COLO829 (cell line): ENCODE measurements at regions not wholly inside any gene's neighbourhood (a gene's known extent, or its start where the extent isn't known, plus 50 kb on each side); places are given as distances from the start of the nearest gene placed in this dataset.
A peak's percentile ranks its signal among the peaks of the same experiment; 100 is the strongest.
"Not testable (repeated sequence)": the region's sequence is repeated elsewhere in the genome, so short reads cannot be mapped to it uniquely, and the experiment has no call there.

Experiments
- DNase-seq: peaks from one replicate; pipeline ENCODE4 v3.0.0; 2012; ENCODE audit warnings: low spot score

DNA sequence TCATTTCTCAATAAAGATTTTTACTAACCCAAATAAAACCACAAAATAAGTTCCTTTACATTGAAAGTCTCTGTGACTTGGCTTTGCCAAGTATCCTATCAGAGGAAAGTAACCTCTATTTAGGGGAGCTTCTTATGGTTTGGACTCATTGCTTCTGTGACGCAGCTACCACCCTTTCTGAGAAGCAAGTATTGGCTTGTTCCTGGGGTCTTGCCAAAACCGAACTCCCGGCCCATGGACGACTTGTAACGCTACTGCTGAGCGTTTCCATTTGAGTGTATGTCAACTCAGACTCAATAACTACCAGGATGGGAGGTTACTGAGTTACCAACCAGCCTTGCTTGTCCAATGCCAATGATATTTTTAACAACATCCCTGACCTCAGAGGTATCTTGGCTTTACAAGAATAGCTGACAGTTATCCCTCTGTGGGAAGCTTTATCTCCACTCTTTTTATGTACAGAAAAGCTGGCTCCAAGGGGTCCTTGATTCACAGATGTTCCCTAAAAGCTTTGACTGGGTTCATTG is 911.9 kb downstream of the TTLL7 start:
- no peak for DNase-seq

DNA sequence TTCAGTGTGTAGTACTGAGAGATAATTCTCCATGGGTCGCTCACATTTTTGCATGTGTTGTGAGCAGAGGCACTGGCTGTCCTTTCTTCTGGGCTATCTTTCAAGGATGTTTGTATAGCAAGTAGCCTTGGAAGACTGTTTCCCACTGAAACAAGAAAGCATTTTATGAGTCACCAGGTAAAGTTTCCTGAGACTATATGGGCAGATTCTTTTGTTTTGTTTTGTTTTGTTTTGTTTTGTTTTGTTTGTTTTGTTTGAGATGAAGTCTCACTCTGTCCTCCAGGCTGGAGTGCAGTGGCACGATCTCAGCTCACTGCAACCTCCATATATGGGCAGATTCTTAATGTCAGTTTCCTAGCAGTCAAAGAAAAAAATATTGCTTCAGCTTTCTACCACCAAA is 912.6 kb downstream of the TTLL7 start:
- no peak for DNase-seq

DNA sequence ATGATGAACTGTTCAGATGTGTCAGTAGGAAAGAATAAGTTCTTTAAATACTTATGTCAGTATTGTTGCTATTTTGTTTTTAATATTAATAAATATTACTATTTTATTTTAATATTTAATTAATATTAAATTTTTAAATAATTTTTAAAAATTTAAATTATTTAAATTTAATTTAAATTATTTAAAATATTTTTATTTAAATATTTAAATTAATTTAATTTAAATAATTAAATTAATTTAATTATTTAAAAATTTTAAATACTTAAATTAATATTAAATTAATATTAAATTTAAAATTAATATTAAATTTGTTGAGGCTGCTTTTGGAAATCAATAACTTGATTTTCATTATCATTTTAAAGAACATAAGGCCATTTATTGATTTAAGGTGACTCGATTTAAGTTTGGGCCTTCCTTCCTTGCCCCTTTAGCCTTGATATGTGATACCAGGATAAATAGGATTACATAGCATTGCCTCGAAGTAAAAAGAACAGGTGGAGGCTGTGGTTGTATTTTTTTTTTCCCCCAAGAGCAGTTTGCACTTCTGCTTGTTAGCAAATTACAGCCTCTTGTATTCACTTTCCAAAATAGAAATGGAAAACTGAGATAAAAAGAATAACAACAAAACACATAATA is 915.2 kb downstream of the TTLL7 start:
- no peak for DNase-seq

DNA sequence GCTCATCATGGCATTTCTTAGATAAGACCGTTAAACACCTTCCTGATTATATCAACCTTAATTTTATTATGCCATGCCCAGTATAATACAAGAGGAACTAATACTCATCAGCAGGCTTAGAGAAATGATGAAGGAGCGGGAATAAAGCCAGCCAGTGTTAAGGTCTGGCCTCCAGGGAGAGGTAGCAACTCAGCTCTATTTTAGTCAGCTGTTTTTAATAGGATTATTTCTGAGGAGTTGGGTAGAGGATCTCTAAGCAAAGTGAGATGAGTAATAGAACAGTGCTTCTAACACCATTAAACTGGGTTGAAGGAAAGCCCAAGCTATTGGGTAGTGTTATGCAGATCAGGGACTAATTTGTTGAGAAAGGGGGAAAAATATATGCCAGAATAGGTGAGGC is 921.5 kb downstream of the TTLL7 start:
- DNase-seq: no peak

DNA sequence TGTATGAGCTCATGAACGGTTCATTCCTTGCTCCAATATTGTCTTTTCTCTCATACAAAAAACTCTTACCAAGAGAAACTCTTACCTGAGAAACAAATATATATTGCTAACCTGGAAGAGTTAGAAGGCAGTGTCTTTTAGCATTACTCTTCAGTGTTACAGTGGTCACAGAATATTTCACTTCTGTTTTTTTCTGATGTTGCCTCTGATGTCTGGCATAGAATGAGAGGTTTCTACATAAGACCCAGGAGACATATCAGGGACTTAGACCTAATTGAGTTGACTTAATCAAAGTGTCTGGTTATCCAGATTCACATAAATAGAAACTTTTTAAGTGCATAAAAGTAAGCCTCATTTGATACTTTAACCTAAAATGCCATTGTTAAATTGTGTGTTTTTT is 923.8 kb downstream of the TTLL7 start:
- no peak for DNase-seq

DNA sequence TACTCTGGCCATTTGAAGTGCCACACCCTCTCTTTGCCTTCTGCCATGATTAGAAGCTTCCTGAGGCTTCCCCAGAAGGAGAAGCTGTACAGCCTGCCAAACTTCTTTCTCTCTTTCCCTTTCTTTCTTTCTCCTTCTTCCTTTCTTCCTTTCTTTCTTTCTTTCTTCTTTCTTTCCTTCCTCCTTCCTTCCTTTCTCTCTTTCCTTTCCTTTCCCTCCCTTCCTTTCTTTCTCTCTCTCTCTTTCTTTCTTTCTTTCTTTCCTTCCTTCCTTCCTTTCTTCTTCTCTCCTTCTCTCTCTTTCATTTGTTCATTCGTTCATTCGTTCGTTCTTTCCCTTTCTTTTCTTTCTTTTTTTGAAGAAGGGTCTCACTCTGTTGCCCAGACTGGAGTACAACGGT is 931.0 kb downstream of the TTLL7 start:
- DNase-seq: no peak

DNA sequence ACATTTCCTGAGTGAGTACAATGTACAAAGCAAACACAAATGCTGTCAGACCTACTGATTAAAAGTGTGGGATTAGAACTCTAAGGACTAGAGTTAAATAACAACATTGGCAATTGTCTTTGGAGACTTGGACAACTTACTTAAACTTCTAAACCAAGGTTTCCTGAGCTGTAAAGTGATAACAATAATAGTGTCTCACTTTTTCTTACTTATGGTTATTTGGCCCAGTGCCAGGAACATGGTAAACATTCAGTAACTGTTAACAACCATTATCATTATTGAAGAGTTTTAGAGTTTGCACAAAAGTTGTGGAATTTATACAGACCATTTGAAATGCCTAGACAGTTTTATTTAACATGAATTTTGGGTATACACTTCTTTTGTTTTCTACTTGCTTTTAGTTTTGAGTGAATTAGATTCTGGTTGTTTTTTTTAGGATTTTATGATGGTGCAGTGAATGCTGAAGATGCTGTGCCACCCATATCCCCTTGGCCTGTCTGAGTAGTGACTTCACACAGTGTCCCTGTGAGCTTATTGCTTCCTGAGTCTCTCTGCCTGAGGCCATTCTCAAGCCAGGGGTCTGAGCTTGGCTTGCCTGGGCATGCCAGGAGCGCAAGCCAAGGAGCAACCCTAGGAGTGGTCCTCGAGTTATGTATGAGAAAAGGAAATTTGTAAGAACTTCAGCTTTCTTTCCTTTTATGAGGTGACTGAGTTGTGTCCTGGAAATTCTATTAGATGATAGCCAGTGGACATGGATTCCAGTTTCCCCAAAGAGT is 932.8 kb downstream of the TTLL7 start:
- DNase-seq: no peak

DNA sequence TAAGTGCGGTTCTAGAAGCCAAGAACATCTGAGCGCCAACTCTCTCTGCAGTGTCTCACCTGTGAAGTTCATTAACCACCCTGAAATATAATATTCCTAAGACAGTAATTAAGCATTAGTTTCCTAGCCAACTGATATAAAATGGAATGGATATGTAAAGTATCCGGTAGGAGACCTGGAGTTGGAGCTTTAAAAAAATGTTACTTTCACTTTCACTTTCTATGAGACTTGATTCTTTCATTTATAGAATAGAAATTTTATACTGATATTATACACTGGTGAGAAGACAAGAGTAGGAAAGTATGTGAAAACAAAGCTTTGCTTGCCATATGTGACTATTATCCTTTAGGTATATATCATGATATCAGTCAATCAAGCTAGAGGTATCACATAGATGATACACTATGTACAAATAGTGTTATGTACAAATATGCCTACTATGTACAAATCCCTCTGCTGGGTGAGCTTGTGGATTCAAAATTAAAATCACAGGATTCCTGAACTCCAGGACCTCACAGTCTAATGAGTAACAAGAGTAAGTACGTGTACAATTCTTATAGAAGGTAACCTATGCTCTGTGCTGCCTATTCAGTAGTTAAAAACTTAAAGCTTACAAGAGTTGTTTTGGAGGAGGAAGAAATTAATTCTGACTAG is 934.2 kb downstream of the TTLL7 start:
- no peak for DNase-seq

DNA sequence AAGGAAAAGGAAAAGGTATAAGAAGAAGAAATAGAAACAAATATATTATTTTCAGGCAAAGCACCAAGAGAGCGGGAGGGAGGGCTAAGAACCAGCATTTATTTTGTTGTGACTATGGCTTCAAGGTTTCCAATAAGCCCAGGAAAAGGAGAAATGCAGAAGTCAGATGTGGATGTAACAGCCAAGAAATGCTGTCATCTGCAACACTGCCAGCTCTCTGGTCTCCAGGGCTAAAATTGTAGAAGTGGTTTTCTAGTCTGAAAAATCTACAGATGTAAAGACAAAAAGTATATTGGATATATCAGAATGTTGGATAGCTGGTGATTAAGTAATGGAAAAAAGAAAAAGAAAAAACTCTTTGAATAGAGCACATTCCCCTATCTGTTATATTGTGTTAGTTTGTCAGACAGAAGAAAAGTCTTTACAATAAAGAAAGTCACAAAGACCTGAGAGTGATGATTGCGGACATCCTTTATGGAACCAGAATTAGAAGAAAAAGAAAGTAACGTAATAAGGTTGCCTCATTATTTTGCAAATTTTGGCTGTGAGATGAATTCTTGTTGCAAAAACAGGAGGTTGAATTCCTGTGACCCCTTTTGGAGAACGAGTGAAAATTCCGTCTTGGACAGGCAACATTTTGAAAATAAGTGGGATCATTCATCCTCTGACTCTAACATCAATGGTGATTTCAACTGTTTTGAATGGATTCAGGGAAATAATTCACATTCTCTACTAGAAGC is 938.1 kb downstream of the TTLL7 start:
- DNase-seq: no peak

DNA sequence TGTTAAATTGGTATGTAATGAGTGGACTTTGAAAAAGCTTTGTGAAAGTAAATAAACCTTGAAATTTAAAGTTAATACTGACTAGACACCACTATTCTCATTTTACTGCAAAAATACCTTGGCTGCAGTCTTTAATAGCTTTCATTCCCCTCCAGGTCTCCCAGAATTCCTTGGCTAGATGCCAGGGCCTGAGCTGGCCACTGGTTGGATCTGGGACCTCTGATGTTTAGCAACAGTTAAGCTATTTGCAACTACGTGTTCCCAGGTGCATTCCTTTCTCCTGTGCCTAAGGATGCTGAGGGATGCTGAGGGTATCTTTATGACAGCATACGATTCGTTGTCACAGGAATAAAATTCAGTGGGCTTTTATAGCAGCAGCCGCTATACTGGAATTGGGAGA is 938.7 kb downstream of the TTLL7 start:
- DNase-seq: no peak

DNA sequence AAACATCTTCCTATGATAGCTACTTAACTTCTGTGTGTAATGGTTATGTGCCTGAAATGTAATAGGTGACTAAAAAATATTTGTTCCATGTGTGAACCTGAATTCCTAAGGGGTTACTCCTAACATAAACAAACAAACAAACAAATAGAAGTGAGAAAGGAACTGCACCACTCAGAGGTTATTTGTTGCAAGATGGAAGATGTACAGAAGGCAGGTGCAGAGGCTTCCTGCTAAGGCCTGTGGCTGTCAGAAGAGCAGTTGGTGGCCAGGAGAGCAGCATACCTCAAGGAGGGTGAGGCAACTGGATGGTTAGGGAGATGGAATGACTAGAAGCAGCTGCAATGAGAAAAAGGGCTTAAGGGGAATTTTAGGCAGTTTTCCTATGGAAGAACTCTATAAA is 940.6 kb downstream of the TTLL7 start:
- no peak for DNase-seq

DNA sequence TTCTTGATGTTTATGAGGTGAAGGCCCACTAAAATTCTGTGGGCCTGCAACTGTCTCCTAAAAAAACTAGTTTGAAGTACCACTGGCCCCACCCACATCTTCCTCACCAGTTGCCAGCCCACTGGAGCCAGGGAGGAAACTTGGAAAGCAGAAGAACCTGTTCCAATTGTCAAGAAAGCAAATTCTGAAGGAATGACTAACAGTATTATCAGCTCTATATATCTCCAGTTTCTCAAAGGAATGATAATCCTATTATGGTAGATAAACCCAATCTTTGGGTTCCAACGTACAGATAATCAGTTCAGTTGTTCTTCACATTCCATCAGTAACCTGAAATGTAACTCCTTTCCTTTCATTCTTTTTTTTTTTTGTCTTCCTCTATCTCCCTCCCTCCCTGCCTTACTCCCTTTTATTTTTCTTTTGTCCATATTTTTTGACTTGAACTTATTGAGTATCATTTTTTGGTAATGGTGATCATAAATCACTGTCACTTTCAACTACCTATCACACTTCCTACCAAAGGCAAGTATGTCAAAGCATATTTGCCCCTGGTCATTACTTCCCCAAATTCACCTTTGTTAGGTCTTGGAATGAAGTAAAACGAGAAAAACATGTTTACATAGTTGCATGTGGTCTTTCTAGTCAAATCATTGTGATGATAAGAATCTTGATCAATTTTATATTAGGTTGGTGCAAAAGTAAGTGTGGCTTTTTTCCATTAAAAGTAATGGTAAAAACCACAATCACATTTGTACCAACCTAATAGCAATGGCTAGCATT is 943.4 kb downstream of the TTLL7 start:
- DNase-seq: no peak

DNA sequence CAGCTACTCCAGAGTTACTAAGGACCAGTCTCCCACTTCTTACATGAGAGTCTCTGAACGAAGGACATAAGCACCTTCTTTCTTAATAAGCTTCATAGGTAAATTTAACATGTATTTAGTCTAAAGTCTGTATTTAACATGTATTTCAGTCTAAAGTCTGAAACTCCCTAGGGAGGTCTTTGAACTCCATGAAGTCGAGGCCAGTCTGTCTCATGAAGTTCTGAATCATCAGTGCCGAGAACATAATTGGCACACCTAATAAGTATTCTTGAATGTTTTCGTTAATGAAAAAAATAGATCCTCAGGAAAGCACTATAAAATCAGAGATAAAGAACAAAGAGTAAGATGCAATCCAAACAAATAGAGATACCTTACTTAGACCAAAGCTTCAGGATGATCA is 945.5 kb downstream of the TTLL7 start:
- DNase-seq: no peak

DNA sequence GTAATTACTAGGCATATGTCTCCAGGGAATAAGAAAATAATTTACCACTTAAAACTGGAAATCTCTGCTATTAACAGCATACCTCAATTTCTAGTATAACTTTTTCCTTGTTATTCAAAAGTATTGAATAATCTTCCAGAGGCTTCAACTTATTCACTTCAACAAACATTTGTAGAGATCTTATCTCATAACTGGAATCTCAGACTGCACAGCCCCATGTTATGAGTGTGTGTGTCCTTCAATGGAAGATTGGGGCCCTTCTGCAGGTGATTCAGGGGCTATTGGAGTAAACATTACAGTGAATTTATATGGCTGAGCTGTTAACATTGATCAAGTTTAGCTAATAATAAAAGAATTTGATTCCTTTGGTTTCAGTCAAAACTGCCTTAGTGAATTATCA is 946.1 kb downstream of the TTLL7 start:
- DNase-seq: no peak

DNA sequence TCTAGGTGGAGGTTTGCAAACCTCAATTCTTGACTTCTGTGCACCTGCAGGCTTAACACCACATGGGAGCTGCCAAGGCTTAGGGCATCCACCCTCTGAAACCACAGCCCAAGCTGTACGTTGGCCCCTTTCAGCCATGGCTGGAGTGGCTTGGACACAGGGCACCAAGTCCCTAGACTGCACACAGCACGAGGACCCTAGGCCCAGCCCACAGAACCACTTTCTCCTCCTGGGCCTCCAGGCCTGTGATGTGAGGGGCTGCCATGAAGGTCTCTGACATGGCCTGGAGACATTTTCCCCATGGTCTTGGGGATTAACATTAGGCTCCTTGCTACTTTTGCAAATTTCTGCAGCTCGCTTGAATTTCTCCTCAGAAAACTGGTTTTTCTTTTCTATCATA is 947.9 kb downstream of the TTLL7 start:
- not testable (repeated sequence) for DNase-seq

DNA sequence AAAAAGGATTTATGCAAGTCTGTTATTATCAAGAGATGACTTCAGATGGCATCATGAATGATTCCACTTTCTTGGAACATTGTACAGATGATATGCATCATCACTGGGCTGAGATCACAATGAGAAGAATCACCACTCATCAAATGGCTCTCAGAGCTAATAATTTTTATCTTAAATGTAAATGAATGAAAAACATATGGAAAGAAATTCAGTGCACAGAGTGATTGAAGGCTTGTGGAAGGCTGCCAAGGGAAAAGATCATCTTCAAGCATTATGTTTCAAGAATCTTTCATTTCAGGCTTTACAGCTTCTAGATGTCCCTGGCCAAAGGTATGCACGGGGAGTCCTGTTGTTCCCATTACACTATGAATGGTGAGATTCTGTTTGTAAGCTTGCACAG is 955.7 kb downstream of the TTLL7 start:
- no peak for DNase-seq

DNA sequence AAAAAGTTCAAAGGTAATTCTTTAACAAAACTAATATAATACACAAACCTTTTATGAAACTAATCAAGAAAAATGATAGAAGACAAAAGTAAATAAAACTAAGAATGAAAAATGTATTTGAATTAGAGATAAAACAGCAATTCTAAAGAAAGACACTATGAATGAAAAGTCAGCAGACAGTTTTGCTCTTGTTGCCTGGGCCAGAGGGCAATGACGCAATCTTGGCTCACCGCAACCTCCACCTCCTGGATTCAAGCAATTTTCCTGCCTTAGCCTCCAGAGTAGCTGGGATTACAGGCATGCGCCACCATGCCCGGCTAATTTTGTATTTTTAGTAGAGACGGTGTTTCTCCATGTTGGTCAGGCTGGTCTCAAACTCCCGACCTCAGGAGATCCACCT is 959.8 kb downstream of the TTLL7 start:
- DNase-seq: not testable (repeated sequence)

DNA sequence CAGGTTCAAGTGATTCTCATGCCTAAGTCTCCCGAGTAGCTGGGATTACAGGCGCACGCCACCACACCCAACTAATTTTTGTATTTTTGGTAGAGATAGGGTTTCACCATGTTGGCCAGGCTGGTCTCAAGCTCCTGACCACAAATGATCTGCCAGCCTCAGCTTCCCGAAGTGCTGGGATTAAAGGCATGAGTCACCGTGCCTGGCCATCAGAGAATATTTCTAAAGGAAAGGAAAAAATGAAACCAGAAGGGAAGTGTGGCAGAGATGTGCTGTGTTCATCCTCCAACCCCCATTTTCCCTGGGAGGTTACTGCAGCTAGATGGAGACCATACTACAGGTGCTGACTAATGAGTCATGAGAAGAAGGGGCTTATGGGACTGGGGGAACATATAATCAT is 964.1 kb downstream of the TTLL7 start:
- no peak for DNase-seq

DNA sequence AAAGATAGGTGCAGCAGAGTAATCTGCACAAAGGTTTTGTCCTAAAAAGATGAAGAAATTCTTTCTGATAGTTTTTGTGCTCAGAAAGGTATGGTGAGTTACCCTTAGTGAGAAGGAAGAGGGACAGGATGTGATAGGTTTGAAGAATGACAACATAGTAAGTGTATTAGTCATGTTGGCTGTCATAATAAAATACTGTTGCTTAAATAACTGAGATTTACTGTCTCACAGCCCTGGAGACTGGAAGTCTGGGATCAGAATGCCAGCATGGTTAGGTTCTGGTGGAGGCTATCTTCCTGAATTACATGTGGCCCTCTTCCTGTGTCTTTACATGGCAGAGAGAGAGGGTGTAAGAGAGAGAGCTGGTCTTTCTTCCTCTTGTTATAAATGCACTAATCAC is 965.2 kb downstream of the TTLL7 start:
- DNase-seq: peak; percentile 21

DNA sequence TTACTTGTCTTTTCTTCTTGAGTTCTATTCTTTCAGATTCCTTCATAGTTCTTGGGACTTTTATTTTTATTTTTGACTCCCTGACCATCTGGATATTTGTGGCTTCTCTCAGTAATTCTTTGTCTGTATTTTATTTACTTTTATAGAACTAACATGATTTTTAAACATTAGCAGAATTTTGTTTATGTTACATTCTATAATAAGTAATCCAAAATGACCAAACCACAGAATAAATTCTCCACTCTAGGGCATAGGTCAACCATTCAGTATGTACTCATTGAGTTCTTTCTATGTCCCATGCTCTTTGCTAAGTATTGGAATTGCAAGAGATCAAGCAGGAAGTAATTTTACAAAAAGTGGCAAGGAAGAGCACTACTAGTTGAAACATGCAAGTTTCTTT is 969.0 kb downstream of the TTLL7 start:
- no peak for DNase-seq

DNA sequence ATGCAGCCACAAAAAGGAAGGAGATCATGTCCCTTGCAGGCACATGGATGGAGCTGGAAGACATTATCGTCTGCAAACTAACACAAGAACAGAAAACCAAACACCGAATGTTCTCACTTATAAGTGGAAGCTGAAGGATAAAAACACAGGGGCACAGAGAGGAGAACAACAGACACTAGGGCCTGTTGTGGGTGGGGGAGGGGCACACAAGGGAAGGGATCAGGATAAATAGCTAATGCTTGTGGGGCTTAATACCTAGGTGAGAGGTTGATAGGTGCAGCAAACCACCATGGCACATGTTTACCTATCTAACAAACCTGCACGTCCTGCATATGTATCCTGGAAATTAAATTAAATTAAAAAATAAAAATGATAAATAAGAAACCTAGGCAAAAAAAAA is 969.9 kb downstream of the TTLL7 start:
- no peak for DNase-seq

DNA sequence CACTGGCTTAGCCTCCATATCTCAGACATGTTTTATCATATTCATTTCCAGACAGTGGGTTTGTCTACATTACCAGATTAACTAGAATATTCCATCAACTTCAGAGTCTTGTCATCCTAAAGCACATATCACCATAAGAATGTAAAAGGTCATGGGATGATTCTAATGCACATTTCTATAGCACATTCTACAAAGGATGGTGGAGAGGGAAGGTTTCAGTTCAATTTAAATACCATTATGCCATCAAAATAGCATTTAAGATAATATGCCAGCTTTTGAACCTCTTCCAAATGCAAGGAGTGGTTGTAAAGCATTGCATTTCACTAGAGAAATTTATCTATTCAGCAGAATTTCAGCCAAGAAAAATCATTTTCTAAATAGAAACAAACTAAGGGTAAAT is 970.5 kb downstream of the TTLL7 start:
- no peak for DNase-seq
